ENCODE measurements at regions not wholly inside any gene's neighbourhood (a gene's known extent, or its start where the extent isn't known, plus 50 kb on each side); places are given as distances from the start of the nearest gene placed in this dataset.

DNA sequence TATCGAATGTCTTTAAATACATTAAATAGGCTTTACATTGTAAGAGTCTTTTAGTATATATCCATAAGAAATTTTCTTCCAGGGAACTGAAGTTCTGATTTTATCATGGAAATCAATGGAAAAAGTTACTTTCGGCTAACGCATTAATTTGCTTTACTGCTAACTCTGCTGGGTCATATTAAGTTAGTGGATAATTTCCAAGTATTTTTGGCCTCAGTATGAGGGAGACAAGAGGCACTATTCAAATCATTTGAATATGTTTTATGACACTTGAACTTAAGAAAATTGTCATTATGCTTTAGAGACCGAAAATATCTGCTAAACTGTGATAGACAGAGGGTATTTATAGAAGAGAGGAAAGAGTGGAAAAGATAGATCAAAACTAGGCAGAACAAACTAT lies 237.5 kb downstream of the PCDH7 start:
- Histone ChIP-seq H3K4me3 (ENCODE audit: extremely low read depth, insufficient read depth, low read length, poor library complexity, severe bottlenecking) (no peak overlapping the region), H3K4me1 (ENCODE audit: control insufficient read depth, insufficient read depth, low read length, poor library complexity, severe bottlenecking) (peaks cover 2% of the 10 kb centered on the region), H3K9me3 (ENCODE audit: control insufficient read depth, low read length) (no peaks in the 10 kb centered on the region), H3K27ac (ENCODE audit: low read depth, low read length, severe bottlenecking) (no peak overlapping the region), H3K36me3 (ENCODE audit: control insufficient read depth, insufficient read depth, low read length) (no peaks in the 10 kb centered on the region)
- 0 to 50% methylated on average over 1 to 2 of the region's 4 CpGs for WGBS, 2 experiments (ENCODE audit: insufficient coverage in 2 of 2)

DNA sequence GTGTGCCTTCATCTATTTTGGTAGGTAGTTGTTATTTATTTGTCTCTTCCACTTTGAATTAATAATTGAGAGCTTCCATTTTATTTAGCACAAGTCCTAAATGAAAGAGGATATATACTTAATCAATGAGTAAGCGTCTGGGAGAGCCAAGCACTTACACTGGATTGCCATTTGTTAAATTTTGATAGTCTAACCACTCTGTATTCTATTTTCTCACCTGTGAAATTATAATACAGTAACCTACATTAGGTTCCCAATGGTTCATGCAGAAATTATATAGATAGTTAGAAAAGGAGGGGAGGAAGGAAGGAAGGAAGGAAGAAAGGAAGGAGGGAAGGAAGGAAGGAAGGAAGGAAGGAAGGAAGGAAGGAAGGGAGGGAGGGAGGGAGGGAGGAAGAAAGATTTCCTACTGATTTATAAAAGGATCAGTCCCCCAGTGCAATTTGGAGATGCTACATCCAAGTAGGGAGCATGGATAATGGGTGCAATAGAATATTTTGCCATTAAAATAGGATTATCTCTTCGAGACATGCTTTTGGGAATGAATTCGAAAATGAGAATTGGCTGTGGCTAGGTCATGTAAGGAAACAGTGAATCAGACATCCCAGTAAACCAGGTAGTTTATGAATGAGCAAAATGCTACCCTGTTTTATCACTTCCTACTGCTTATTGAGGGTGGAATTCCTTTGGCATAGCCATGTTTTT lies 239.8 kb downstream of the PCDH7 start:
- WGBS, 2 experiments (ENCODE audit: insufficient coverage in 2 of 2), result 80 to 96% methylated on average over 2 of the region's 3 CpGs
- Histone ChIP-seq H3K4me3 (ENCODE audit: extremely low read depth, insufficient read depth, low read length, poor library complexity, severe bottlenecking) (no peak overlapping the region), H3K36me3 (ENCODE audit: control insufficient read depth, insufficient read depth, low read length) (no peaks in the 10 kb centered on the region), H3K27ac (ENCODE audit: low read depth, low read length, severe bottlenecking) (no peak overlapping the region), H3K9me3 (ENCODE audit: control insufficient read depth, low read length) (no peaks in the 10 kb centered on the region), H3K4me1 (ENCODE audit: control insufficient read depth, insufficient read depth, low read length, poor library complexity, severe bottlenecking) (no peaks in the 10 kb centered on the region)

DNA sequence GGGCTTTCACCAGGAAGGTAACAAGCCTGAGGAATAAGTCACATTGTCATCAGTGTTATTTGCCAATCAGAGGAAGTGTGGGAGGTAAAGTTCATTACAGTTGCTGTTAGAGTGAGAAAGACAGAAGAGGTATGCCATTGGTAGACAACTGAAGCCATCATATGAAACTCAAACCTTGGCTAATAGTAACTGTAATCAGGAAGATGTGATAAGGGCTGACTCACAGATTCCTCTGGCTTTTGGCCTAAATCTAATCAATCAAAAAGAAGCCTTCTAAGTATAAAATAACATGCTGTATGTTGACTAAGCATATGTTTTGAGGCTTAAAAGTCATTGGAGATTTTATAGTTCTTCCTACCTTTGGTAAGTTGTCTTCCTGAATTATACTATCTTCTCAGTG lies 242.8 kb downstream of the PCDH7 start:
- H3K9me3 ChIP-seq (ENCODE audit: control insufficient read depth, low read length), result no peaks in the 10 kb centered on the region
- no peaks in the 10 kb centered on the region for H3K4me1 ChIP-seq (ENCODE audit: control insufficient read depth, insufficient read depth, low read length, poor library complexity, severe bottlenecking)
- no peak overlapping the region for H3K4me3 ChIP-seq (ENCODE audit: extremely low read depth, insufficient read depth, low read length, poor library complexity, severe bottlenecking)
- no peak overlapping the region for H3K27ac ChIP-seq (ENCODE audit: low read depth, low read length, severe bottlenecking)
- H3K36me3 ChIP-seq (ENCODE audit: control insufficient read depth, insufficient read depth, low read length), result no peaks in the 10 kb centered on the region

DNA sequence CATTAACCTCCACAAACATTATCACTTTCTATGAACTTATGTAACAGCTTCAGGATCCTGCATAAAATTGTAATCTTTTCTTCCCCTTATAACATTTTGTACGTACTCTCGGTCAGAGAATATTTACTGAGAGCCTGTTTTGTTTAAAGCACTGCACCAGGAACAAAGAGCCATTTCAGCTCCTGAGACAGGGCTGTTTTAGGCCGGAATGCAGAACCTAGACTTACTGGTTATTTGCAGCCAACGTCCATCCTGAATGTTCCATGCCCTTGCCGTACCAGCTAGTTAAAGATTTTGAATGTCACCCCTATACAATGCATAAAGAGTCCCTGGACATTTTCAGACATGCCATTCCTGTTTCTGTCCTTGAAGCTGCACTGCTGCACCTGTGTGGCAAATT lies 248.8 kb downstream of the PCDH7 start:
- Histone ChIP-seq H3K4me1 (ENCODE audit: control insufficient read depth, insufficient read depth, low read length, poor library complexity, severe bottlenecking) (no peaks in the 10 kb centered on the region), H3K36me3 (ENCODE audit: control insufficient read depth, insufficient read depth, low read length) (no peaks in the 10 kb centered on the region)
- WGBS, 2 experiments (ENCODE audit: insufficient coverage in 2 of 2), result 69 to 75% methylated on average over 4 to 5 of the region's 5 CpGs

DNA sequence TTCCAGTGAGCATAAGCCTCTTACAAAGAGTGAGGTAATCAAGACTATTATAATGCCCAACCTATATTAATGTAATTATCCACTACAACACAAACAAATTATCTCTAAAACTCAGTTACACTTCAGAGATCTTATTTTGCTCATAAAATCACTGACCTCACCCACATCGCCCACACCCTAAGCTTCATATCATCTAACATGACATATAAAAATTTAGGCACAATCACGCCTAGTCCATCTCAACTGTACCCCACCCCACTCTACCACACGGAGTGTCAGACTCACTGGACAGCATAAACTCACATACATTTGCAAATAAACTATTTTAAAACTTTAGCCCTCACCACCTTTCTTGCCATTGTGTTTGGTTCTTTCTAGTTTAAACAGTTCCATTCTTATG lies 252.4 kb downstream of the PCDH7 start:
- no peaks in the 10 kb centered on the region for H3K9me3 ChIP-seq (ENCODE audit: control insufficient read depth, low read length)
- H3K4me1 ChIP-seq (ENCODE audit: control insufficient read depth, insufficient read depth, low read length, poor library complexity, severe bottlenecking), result no peaks in the 10 kb centered on the region
- H3K27ac ChIP-seq (ENCODE audit: low read depth, low read length, severe bottlenecking), result no peak overlapping the region
- no peak overlapping the region for H3K4me3 ChIP-seq (ENCODE audit: extremely low read depth, insufficient read depth, low read length, poor library complexity, severe bottlenecking)
- WGBS, 2 experiments (ENCODE audit: insufficient coverage in 2 of 2), result 88 to 91% methylated on average over 3 of the region's 3 CpGs
- no peaks in the 10 kb centered on the region for H3K36me3 ChIP-seq (ENCODE audit: control insufficient read depth, insufficient read depth, low read length)

More for the DNA sequence above, 248.8 kb downstream of the PCDH7 start:
- Histone ChIP-seq H3K4me3 (ENCODE audit: extremely low read depth, insufficient read depth, low read length, poor library complexity, severe bottlenecking) (no peak overlapping the region), H3K9me3 (ENCODE audit: control insufficient read depth, low read length) (no peaks in the 10 kb centered on the region), H3K27ac (ENCODE audit: low read depth, low read length, severe bottlenecking) (no peak overlapping the region)

DNA sequence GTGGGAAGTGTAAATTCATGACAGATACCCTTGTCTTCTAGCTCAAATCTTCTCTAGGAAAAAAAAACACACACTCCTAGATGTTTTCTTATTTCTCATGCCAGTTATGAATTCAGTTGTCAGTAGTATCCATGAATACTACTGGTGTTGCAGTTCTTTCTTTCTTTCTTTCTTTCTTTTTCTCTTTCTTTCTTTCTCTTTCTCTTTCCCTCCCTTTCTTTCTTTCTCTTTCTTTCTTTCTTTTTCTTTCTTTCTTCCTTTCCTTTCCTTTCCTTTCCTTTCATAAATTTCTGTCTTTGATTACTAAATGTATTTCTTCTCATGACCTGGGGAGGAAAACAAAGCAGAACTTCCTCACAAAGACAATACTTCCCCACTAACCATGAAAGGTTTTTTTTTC lies 253.8 kb downstream of the PCDH7 start:
- Histone ChIP-seq H3K4me1 (ENCODE audit: control insufficient read depth, insufficient read depth, low read length, poor library complexity, severe bottlenecking) (no peaks in the 10 kb centered on the region), H3K36me3 (ENCODE audit: control insufficient read depth, insufficient read depth, low read length) (no peaks in the 10 kb centered on the region), H3K27ac (ENCODE audit: low read depth, low read length, severe bottlenecking) (no peak overlapping the region), H3K4me3 (ENCODE audit: extremely low read depth, insufficient read depth, low read length, poor library complexity, severe bottlenecking) (no peak overlapping the region), H3K9me3 (ENCODE audit: control insufficient read depth, low read length) (no peaks in the 10 kb centered on the region)

DNA sequence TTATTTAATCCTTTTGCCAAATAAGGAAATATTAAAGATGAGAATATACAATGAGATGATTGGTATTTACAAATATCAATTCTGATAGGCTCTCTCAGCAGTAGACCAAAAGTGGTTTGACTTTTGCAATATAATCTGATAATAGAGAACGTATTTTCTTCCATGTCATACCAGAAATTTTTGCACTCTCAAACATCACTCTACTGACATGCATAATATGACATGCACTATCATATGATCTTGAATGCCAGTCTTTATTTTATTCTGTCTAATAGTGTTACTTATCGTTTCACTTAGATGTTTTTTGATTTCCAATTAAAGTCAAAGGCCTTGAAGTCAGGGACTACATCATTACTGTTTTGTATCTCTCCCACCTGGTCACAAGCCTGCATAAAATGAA lies 259.2 kb downstream of the PCDH7 start:
- no peaks in the 10 kb centered on the region for H3K36me3 ChIP-seq (ENCODE audit: control insufficient read depth, insufficient read depth, low read length)
- no peaks in the 10 kb centered on the region for H3K9me3 ChIP-seq (ENCODE audit: control insufficient read depth, low read length)
- H3K4me3 ChIP-seq (ENCODE audit: extremely low read depth, insufficient read depth, low read length, poor library complexity, severe bottlenecking), result no peak overlapping the region
- no CpG with 5 or more reads among the region's 2 CpGs for WGBS, 2 experiments (ENCODE audit: insufficient coverage in 2 of 2)
- H3K27ac ChIP-seq (ENCODE audit: low read depth, low read length, severe bottlenecking), result no peak overlapping the region
- H3K4me1 ChIP-seq (ENCODE audit: control insufficient read depth, insufficient read depth, low read length, poor library complexity, severe bottlenecking), result no peaks in the 10 kb centered on the region

DNA sequence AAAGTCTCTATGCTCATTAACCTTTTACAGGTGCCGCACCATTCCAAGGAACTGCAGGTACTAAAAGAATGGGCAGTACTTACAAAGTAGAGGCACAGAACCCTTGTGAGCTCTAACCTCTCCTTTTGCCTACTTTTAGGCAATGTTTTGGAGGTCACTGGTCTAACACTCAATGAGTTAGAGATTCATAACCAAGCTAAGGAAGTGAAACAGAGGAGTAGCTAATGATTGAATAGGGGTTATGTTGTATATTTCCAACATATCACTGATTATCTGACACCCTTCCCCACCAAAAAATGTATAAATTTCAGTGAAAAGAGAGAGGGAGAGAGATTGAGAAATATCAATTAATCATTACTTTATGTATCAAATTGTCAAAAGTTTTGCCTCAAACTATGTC lies 269.3 kb downstream of the PCDH7 start:
- Histone ChIP-seq H3K4me1 (ENCODE audit: control insufficient read depth, insufficient read depth, low read length, poor library complexity, severe bottlenecking) (no peaks in the 10 kb centered on the region), H3K4me3 (ENCODE audit: extremely low read depth, insufficient read depth, low read length, poor library complexity, severe bottlenecking) (no peak overlapping the region), H3K36me3 (ENCODE audit: control insufficient read depth, insufficient read depth, low read length) (no peaks in the 10 kb centered on the region), H3K27ac (ENCODE audit: low read depth, low read length, severe bottlenecking) (no peak overlapping the region), H3K9me3 (ENCODE audit: control insufficient read depth, low read length) (no peaks in the 10 kb centered on the region)
- WGBS, 2 experiments (ENCODE audit: insufficient coverage in 2 of 2), result 100% methylated on average over 1 of the region's 1 CpG; no CpG with 5 or more reads in 1 of the 2 experiments

DNA sequence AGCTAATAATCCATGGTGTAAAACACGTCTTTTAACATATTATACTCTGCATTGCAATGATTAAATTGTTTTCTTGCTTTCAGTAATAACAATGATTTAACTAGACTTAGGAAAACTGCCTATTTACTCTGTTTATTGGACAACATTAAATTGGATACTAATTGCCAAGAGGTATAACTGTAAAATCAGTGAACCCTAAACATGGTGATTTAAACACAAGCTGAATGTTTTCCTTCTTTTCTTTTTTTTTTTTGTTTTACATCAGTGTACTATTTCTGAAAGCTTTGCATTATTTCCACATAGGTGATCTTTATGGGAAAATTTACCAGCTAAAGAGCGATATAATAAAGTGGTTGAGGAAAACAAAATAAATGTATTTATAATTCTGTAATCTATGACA lies 276.7 kb downstream of the PCDH7 start:
- Histone ChIP-seq H3K36me3 (ENCODE audit: control insufficient read depth, insufficient read depth, low read length) (no peaks in the 10 kb centered on the region), H3K4me1 (ENCODE audit: control insufficient read depth, insufficient read depth, low read length, poor library complexity, severe bottlenecking) (no peaks in the 10 kb centered on the region), H3K27ac (ENCODE audit: low read depth, low read length, severe bottlenecking) (no peak overlapping the region), H3K4me3 (ENCODE audit: extremely low read depth, insufficient read depth, low read length, poor library complexity, severe bottlenecking) (no peak overlapping the region), H3K9me3 (ENCODE audit: control insufficient read depth, low read length) (no peaks in the 10 kb centered on the region)
- no CpG with 5 or more reads among the region's 2 CpGs for WGBS, 2 experiments (ENCODE audit: insufficient coverage in 2 of 2)

DNA sequence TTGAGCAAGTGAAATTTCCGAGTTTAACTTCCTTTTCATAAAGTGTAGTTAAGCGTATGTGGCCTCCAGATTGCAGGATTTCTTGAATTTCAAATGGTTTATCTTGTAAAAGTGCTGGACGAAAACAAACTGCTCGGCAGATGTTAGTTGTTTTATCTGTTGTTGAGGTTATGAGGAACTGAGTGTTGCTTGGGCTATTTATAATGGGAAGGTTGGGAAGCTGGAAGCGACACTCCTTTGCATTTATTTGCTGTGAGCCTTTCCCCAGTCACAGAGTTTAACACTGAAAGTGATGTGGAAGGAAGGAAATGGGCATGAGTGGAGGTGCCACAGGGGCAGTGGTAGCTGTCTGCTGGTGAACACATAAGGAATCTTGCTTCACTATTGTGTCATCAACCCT lies 284.9 kb downstream of the PCDH7 start:
- Histone ChIP-seq H3K9me3 (ENCODE audit: control insufficient read depth, low read length) (no peaks in the 10 kb centered on the region), H3K27ac (ENCODE audit: low read depth, low read length, severe bottlenecking) (no peak overlapping the region), H3K36me3 (ENCODE audit: control insufficient read depth, insufficient read depth, low read length) (no peaks in the 10 kb centered on the region), H3K4me3 (ENCODE audit: extremely low read depth, insufficient read depth, low read length, poor library complexity, severe bottlenecking) (no peak overlapping the region), H3K4me1 (ENCODE audit: control insufficient read depth, insufficient read depth, low read length, poor library complexity, severe bottlenecking) (no peaks in the 10 kb centered on the region)
- 95 to 97% methylated on average over 5 of the region's 5 CpGs for WGBS, 2 experiments (ENCODE audit: insufficient coverage in 2 of 2)

DNA sequence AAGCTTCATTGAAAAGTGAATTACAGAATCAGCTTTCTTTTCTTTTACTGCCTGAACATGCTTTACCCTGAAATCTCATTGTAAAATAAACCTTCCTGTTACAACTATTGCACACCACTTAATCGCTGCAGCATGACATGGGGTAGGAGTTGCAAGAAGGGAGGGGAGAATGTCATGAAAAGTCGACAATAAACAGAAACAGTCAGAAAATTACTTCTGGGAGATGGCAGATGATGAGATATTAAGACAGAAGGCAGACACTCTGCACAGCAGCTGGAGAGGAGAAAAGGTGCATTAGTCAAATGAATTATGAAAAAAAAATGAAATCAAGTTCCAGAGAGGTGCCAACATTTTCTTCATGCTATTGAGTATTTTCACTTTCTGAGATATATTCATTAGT lies 287.7 kb downstream of the PCDH7 start:
- no peak overlapping the region for H3K4me3 ChIP-seq (ENCODE audit: extremely low read depth, insufficient read depth, low read length, poor library complexity, severe bottlenecking)
- no peak overlapping the region for H3K27ac ChIP-seq (ENCODE audit: low read depth, low read length, severe bottlenecking)
- H3K4me1 ChIP-seq (ENCODE audit: control insufficient read depth, insufficient read depth, low read length, poor library complexity, severe bottlenecking), result no peaks in the 10 kb centered on the region
- WGBS, 2 experiments (ENCODE audit: insufficient coverage in 2 of 2), result 86 to 88% methylated on average over 1 of the region's 2 CpGs
- H3K9me3 ChIP-seq (ENCODE audit: control insufficient read depth, low read length), result no peaks in the 10 kb centered on the region
- no peaks in the 10 kb centered on the region for H3K36me3 ChIP-seq (ENCODE audit: control insufficient read depth, insufficient read depth, low read length)

Measured in mesodermal cell (in vitro differentiated cells).